H1 (cell line): ENCODE measurements at regions not wholly inside any gene's neighbourhood (a gene's known extent, or its start where the extent isn't known, plus 50 kb on each side); places are given as distances from the start of the nearest gene placed in this dataset.

Experiments used
- CTCF ChIA-PET: fragments of 300-600 bp; sonication (Branson Sonifier 250); formaldehyde crosslinking; loops from one replicate; lab custom pipeline; 2021; ENCODE audit not compliant: partially characterized antibody; lab: Charles Lee
- POLR2A ChIA-PET: fragments of 300-600 bp; sonication (Branson Sonifier 250); formaldehyde crosslinking; loops from one replicate; lab custom pipeline; 2021; ENCODE audit warnings: inconsistent platforms; ENCODE audit not compliant: partially characterized antibody; lab: Charles Lee
- DNase-seq, 2 experiments: peaks; one replicate each; pipeline versions ENCODE4 v3.0.0 to v3.0.0-alpha.2; 2010 to 2022; ENCODE audit warnings: low spot score in 2 of 2, low read depth in 1 of 2, mixed read lengths in 1 of 2
- FAIRE-seq: peaks from 2 replicates; lab custom pipeline; 2011; peaks lifted over from hg19 to GRCh38; lab: Jason Lieb, UNC
- H2AFZ ChIP-seq: 2 replicates; pipeline ENCODE4 v1.8.1; 2012; ENCODE audit warnings: low read length, inconsistent platforms
- H2AK5ac ChIP-seq: 2 replicates; pipeline ENCODE4 v1.6.1; 2013; ENCODE audit warnings: low read depth, low read length
- H2BK120ac ChIP-seq: replicated peaks from 2 replicates; pipeline ENCODE3; 2013; ENCODE audit warnings: low read depth, low read length, inconsistent platforms
- H2BK12ac ChIP-seq: 2 replicates; pipeline ENCODE4 v1.6.1; 2013; ENCODE audit warnings: low read depth, low read length
- H2BK15ac ChIP-seq: 2 replicates; pipeline ENCODE4 v1.6.1; 2013; ENCODE audit warnings: low read length
- H2BK20ac ChIP-seq: 2 replicates; pipeline ENCODE4 v1.6.1; 2013; ENCODE audit warnings: low read length
- H2BK5ac ChIP-seq: 2 replicates; pipeline ENCODE4 v1.6.1; 2013; ENCODE audit warnings: low read depth, low read length
- H3K14ac ChIP-seq: 2 replicates; pipeline ENCODE4 v1.6.1; 2013; ENCODE audit warnings: inconsistent platforms; ENCODE audit not compliant: insufficient read length
- H3K18ac ChIP-seq: 2 replicates; pipeline ENCODE4 v1.6.1; 2013; ENCODE audit warnings: low read length; ENCODE audit errors: extremely low read depth
- H3K23ac ChIP-seq: 2 replicates; pipeline ENCODE4 v1.6.1; 2013; ENCODE audit warnings: inconsistent platforms; ENCODE audit not compliant: insufficient read length
- H3K23me2 ChIP-seq: 2 replicates; pipeline ENCODE4 v1.6.1; 2013; ENCODE audit warnings: low read depth, low read length
- H3K27ac ChIP-seq: 2 replicates; pipeline ENCODE4 v1.6.1; 2011; ENCODE audit warnings: low read depth, low read length, inconsistent platforms
- H3K27me3 ChIP-seq, 4 experiments: replicated peaks in 1 of 4; 1 replicate in 1 of 4; 2 replicates in 3 of 4; pipeline versions ENCODE4 v1.6.1 to v1.8.1; 2011 to 2013; ENCODE audit warnings: low read length in 3 of 4, mild to moderate bottlenecking in 3 of 4, inconsistent platforms in 2 of 4, mixed read lengths in 2 of 4, moderate library complexity in 1 of 4; ENCODE audit not compliant: control insufficient read depth in 3 of 4, insufficient read depth in 3 of 4; ENCODE audit errors: extremely low read depth in 1 of 4
- H3K36me3 ChIP-seq, 4 experiments: 2 replicates each; pipeline versions ENCODE4 v1.6.1 to v1.8.1; 2011 to 2013; ENCODE audit warnings: mild to moderate bottlenecking in 4 of 4, low read length in 3 of 4, moderate library complexity in 2 of 4, control low read depth in 1 of 4, inconsistent platforms in 1 of 4; ENCODE audit not compliant: insufficient read depth in 4 of 4, control insufficient read depth in 2 of 4
- H3K4ac ChIP-seq: replicated peaks from 2 replicates; pipeline ENCODE3; 2013; ENCODE audit warnings: low read length, low read depth, mixed read lengths, inconsistent platforms; ENCODE audit not compliant: insufficient read length
- H3K4me1 ChIP-seq, 4 experiments: replicated peaks in 1 of 4; 1 replicate in 1 of 4; 2 replicates in 3 of 4; pipeline versions ENCODE4 v1.6.1 to v1.8.1; 2011 to 2013; ENCODE audit warnings: low read length in 3 of 4, inconsistent platforms in 2 of 4, mixed read lengths in 1 of 4; ENCODE audit not compliant: insufficient read depth in 4 of 4, control insufficient read depth in 3 of 4
- H3K4me2 ChIP-seq, 2 experiments: 2 replicates each; pipeline versions ENCODE4 v1.6.1 to v1.8.1; 2011 to 2013; ENCODE audit warnings: low read depth in 2 of 2, low read length in 2 of 2, control low read depth in 1 of 2, inconsistent platforms in 1 of 2, mild to moderate bottlenecking in 1 of 2; ENCODE audit not compliant: insufficient read depth in 1 of 2
- H3K4me3 ChIP-seq, 4 experiments: fragments of 200-600, 300-600 bp in 1 of 4; sonication (generic), shearing (Covaris generic), sonication (Bioruptor Twin) in 1 of 4; 2 replicates each; pipeline versions ENCODE4 v1.5.1 to v1.8.1; 2011 to 2016; ENCODE audit warnings: low read length in 4 of 4, low read depth in 3 of 4, control low read depth in 2 of 4, inconsistent platforms in 2 of 4, mild to moderate bottlenecking in 2 of 4, mixed read lengths in 1 of 4, moderate library complexity in 1 of 4; ENCODE audit not compliant: insufficient read depth in 2 of 4; ENCODE audit errors: extremely low read depth in 1 of 4
- H3K56ac ChIP-seq: replicated peaks from 2 replicates; pipeline ENCODE3; 2013; ENCODE audit warnings: low read depth, mild to moderate bottlenecking, mixed read lengths, low read length, inconsistent platforms; ENCODE audit not compliant: insufficient read length
- H3K79me1 ChIP-seq: 2 replicates; pipeline ENCODE4 v1.6.1; 2013; ENCODE audit warnings: low read depth, low read length, control low read depth
- H3K79me2 ChIP-seq, 2 experiments: 2 replicates each; pipeline versions ENCODE4 v1.6.1 to v1.8.1; 2012 to 2013; ENCODE audit warnings: low read length in 2 of 2, mild to moderate bottlenecking in 2 of 2, inconsistent platforms in 1 of 2; ENCODE audit not compliant: insufficient read depth in 2 of 2, control insufficient read depth in 1 of 2
- H3K9ac ChIP-seq, 4 experiments: replicated peaks in 1 of 4; 1 replicate in 1 of 4; 2 replicates in 3 of 4; pipeline versions ENCODE4 v1.6.1 to v1.8.1; 2011 to 2013; ENCODE audit warnings: low read depth in 3 of 4, low read length in 3 of 4, control low read depth in 2 of 4, mild to moderate bottlenecking in 2 of 4, moderate library complexity in 2 of 4, inconsistent platforms in 1 of 4; ENCODE audit errors: extremely low read depth in 1 of 4
- H3K9me3 ChIP-seq, 2 experiments: 2 replicates each; pipeline versions ENCODE4 v1.6.1 to v1.8.1; 2012 to 2013; ENCODE audit warnings: mild to moderate bottlenecking in 2 of 2, moderate library complexity in 2 of 2, control low read depth in 1 of 2, inconsistent platforms in 1 of 2, low read depth in 1 of 2, low read length in 1 of 2, mixed read lengths in 1 of 2; ENCODE audit not compliant: insufficient read depth in 2 of 2
- H4K20me1 ChIP-seq, 2 experiments: replicated peaks in 1 of 2; 2 replicates each; pipeline versions ENCODE3 to v1.8.1; 2011 to 2013; ENCODE audit warnings: inconsistent platforms in 2 of 2, low read length in 2 of 2, mild to moderate bottlenecking in 1 of 2; ENCODE audit not compliant: insufficient read depth in 2 of 2, control insufficient read depth in 1 of 2
- H4K5ac ChIP-seq: 2 replicates; pipeline ENCODE4 v1.6.1; 2013; ENCODE audit warnings: low read length, low read depth, mixed read lengths, inconsistent platforms; ENCODE audit not compliant: insufficient read length
- H4K8ac ChIP-seq: 2 replicates; pipeline ENCODE4 v1.8.0; 2013; ENCODE audit warnings: mild to moderate bottlenecking, moderate library complexity, low read length, inconsistent platforms; ENCODE audit not compliant: insufficient read depth; ENCODE audit errors: extremely low read depth
- H4K91ac ChIP-seq: replicated peaks from 2 replicates; pipeline ENCODE3; 2013; ENCODE audit warnings: low read length, mixed read lengths, inconsistent platforms; ENCODE audit not compliant: insufficient read length
- CTBP2 ChIP-seq: IDR thresholded peaks from 2 replicates; pipeline ENCODE4 v1.7.0; 2011; ENCODE audit warnings: borderline replicate concordance, mild to moderate bottlenecking, moderate library complexity, mixed read lengths, low read length; ENCODE audit not compliant: insufficient read depth, insufficient read length
- FOSL1 ChIP-seq: IDR thresholded peaks from 2 replicates; pipeline ENCODE4 v1.6.1; 2011; ENCODE audit warnings: mild to moderate bottlenecking, low read depth, low read length, moderate library complexity; ENCODE audit not compliant: insufficient read depth
- WGBS, 2 experiments: shearing (Covaris generic) in 1 of 2; methylation state at CpG; one replicate each; pipeline versions ENCODE4 v1.1.6 to v1.1.7; 2013 to 2015; ENCODE audit warnings: low lambda C conversion rate in 2 of 2, mixed read lengths in 2 of 2, inconsistent platforms in 1 of 2, low coverage in 1 of 2, missing lambda C conversion rate in 1 of 2; ENCODE audit not compliant: insufficient replicate concordance in 2 of 2, insufficient coverage in 1 of 2, insufficient read length in 1 of 2; ENCODE audit errors: extremely low coverage in 1 of 2, missing lambda C conversion rate in 1 of 2; 5-methylcytosine and 5-hydroxymethylcytosine counted together

GRCh38 chr7:120207037-120207436, 65.9 kb upstream of the KCND2 start:
- Histone ChIP-seq H4K8ac (no peak overlapping the region), H2AFZ (no peak overlapping the region), H2BK120ac (no peak overlapping the region), H4K20me1 (no peaks in the 10 kb centered on the region), H3K27ac (no peak overlapping the region), H2BK12ac (no peak overlapping the region), H3K79me1 (no peaks in the 10 kb centered on the region), H3K79me2 (no peaks in the 10 kb centered on the region), H2BK5ac (no peak overlapping the region), H3K27me3 (no peaks in the 10 kb centered on the region), H3K9ac (no peak overlapping the region), H2BK15ac (no peak overlapping the region), H3K18ac (no peak overlapping the region), H2BK20ac (no peak overlapping the region), H3K23ac (no peak overlapping the region), H3K36me3 (no peaks in the 10 kb centered on the region), H3K4me3 (no peak overlapping the region), H3K4ac (no peak overlapping the region)
- 88% methylated on average over 3 of the region's 3 CpGs; no CpG with 5 or more reads in 1 of the 2 experiments for WGBS, 2 experiments
- FAIRE-seq = no peak
- DNase-seq = peak in 1 of 2 experiments; percentile 53
- ChIA-PET POLR2A (no interaction called here), CTCF (interaction anchor here (1.3 kb wide), 1 partner anchor 39 kb away, joined by 3 read pairs; no protein-coding TSS in a partner anchor)
- TF ChIP-seq FOSL1 = no peak
- no peak for TF ChIP-seq CTBP2
- TF ChIP-seq, all 59 proteins: peak for 0
- Histone ChIP-seq H4K5ac (no peak overlapping the region), H4K91ac (no peak overlapping the region), H3K23me2 (no peaks in the 10 kb centered on the region), H3K56ac (no peak overlapping the region), H3K9me3 (no peaks in the 10 kb centered on the region), H3K4me1 (peaks cover 0 to 3% (median 0%) of the 10 kb centered on the region in 4 experiments; a peak in 1 of 7 replicates), H3K14ac (no peak overlapping the region), H2AK5ac (no peak overlapping the region), H3K4me2 (no peak overlapping the region)
